VCaP (cell line): ENCODE measurements at regions not wholly inside any gene's neighbourhood (a gene's known extent, or its start where the extent isn't known, plus 50 kb on each side); places are given as distances from the start of the nearest gene placed in this dataset.

Source experiments
- H3K27ac ChIP-seq: fragments of 450-650 bp; 2 replicates; pipeline ENCODE4 v1.5.1; 2017
- CTCF ChIP-seq: fragments of 450-650 bp; conservative IDR thresholded peaks from 2 replicates; pipeline ENCODE4 v1.5.1; 2017; ENCODE audit warnings: mild to moderate bottlenecking, moderate library complexity

DNA sequence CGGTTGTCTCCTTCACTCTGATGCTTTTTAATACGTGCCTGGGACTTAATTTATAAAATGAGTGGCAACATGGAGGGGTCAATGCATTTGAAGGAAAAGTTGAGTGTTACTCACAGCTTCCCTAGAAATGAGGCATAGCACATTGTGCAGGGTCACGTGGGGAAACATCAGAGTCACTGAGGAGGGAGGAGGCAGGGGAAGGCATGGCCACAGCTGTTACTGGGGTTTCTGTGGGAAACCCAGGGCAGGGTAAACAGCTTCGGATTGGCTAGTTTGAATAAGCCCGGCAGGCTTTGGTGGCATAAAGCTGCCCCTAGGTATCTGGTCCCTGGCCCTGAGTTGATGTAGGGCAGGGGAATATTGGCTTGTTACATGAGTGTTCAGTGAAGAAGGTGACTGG lies 98.9 kb upstream of the ST8SIA2 start:
- no peak for TF ChIP-seq CTCF
- H3K27ac ChIP-seq = no peak overlapping the region

- no peak overlapping the region for H3K27ac ChIP-seq
- TF ChIP-seq CTCF = no peak
Observed at GRCh38 chr15:92304223-92304975, 89.3 kb upstream of the ST8SIA2 start.

DNA sequence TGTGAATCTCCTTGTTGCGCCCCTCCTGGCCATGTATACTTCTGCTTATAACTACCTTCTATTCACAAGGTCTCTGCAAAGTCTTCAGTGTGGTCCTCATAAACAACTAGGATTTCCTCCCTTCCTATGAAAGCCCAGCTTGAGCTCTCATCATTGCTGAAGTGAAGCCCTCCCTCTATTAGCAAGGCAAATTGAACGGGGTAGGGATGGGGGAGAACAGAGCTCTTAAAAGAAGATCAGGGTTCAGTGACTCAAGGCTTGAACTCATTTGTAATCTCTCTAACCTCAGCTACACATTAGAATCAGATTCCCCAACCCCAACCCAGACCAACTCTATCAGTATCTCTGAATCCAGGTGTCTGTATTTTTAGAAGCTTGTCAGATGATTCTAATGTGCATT lies 88.3 kb upstream of the ST8SIA2 start:
- H3K27ac ChIP-seq = no peak overlapping the region

GRCh38 chr15:92306663-92307062 lies 87.0 kb upstream of the ST8SIA2 start:
- H3K27ac ChIP-seq = no peak overlapping the region
- peak; percentile 60 for TF ChIP-seq CTCF

More for the DNA sequence above, 88.3 kb upstream of the ST8SIA2 start:
- no peak for TF ChIP-seq CTCF

- no peak for TF ChIP-seq CTCF
- H3K27ac ChIP-seq = no peak overlapping the region
Observed at GRCh38 chr15:92315144-92315543, 78.5 kb upstream of the ST8SIA2 start.

DNA sequence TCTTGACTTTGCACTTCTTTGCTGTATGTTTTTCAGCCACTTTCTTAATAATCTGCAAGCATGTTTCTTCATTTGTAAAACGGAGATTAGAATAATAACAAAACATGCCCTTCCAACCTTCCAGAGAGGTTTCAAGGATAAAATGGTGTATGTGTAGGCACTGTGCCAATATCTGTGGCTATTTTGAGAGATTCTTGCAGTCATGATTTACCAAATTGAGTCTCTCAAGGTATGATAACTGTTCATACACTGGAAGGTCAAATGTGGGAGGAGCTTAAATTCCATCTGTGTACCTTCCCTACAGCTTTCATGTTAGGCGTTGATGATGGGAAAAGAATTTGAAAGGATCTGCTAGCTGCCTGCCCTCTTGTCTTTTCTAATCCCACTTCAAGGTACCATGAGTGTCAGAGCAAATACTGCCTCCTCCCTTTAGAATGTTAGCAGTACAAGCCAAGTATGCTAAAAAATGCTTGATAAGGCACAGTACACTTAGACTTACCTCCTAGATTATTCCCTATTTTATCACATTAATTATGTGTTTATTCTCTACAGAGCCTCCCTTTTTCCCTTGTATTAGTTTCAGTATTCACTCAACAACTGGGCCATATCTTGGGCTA lies 78.0 kb upstream of the ST8SIA2 start:
- no peak for TF ChIP-seq CTCF

GRCh38 chr15:92316586-92317295 lies 76.9 kb upstream of the ST8SIA2 start:
- H3K27ac ChIP-seq = no peak overlapping the region
- no peak for TF ChIP-seq CTCF

More for the DNA sequence above, 78.0 kb upstream of the ST8SIA2 start:
- no peak overlapping the region for H3K27ac ChIP-seq
